IMR-90 (cell line): ENCODE measurements at regions not wholly inside any gene's neighbourhood (a gene's known extent, or its start where the extent isn't known, plus 50 kb on each side); places are given as distances from the start of the nearest gene placed in this dataset.

ENCODE experiments used
- ATAC-seq: fragments of 200-7000 bp; cut with Tn5 transposase; 2 replicates; pipeline ENCODE4 v1.9.1; 2020; ENCODE audit warnings: low read depth, mild to moderate bottlenecking, moderate library complexity
- BruUV-seq: library from RNA; stranded (reverse); fragments of 400-500 nt; replicated peaks from 2 replicates; lab custom pipeline; 2021; lab: Mats Ljungman, UMichigan
- CTCF ChIA-PET: fragments of 300-600 bp; formaldehyde crosslinking; extraction: SDS; loops from one replicate; lab custom pipeline; 2021; ENCODE audit warnings: antibody characterized with exemption; lab: Yijun Ruan, JAX
- POLR2A ChIA-PET: fragments of 300-600 bp; sonication (Branson Sonifier 250); formaldehyde crosslinking; loops from one replicate; lab custom pipeline; 2022; ENCODE audit warnings: antibody characterized with exemption; ENCODE audit not compliant: unreplicated experiment; lab: Charles Lee
- DNase-seq: peaks from one replicate; pipeline ENCODE4 v3.0.0; 2013
- H2AFZ ChIP-seq: replicated peaks from 2 replicates; pipeline ENCODE3; 2013; ENCODE audit warnings: low read length, mild to moderate bottlenecking; ENCODE audit not compliant: poor library complexity
- H2AK5ac ChIP-seq: 2 replicates; pipeline ENCODE4 v1.6.1; 2013; ENCODE audit warnings: low read depth, low read length, inconsistent platforms
- H2AK9ac ChIP-seq: replicated peaks from 2 replicates; pipeline ENCODE3; 2013; ENCODE audit warnings: mild to moderate bottlenecking, low read depth, low read length, moderate library complexity; ENCODE audit not compliant: poor library complexity
- H2BK120ac ChIP-seq: 2 replicates; pipeline ENCODE4 v1.6.1; 2013; ENCODE audit warnings: low read depth, low read length, inconsistent platforms
- H2BK15ac ChIP-seq: 3 replicates; pipeline ENCODE4 v1.6.1; 2013; ENCODE audit warnings: low read depth, low read length, inconsistent platforms
- H2BK20ac ChIP-seq: 2 replicates; pipeline ENCODE4 v1.6.1; 2013; ENCODE audit warnings: low read depth, mild to moderate bottlenecking, inconsistent platforms, low read length, moderate library complexity
- H2BK5ac ChIP-seq: 2 replicates; pipeline ENCODE4 v1.6.1; 2013; ENCODE audit warnings: mild to moderate bottlenecking, low read depth, low read length, inconsistent platforms; ENCODE audit not compliant: poor library complexity, severe bottlenecking
- H3K14ac ChIP-seq: replicated peaks from 2 replicates; pipeline ENCODE4 v1.6.1; 2013; ENCODE audit warnings: low read depth, low read length, inconsistent platforms
- H3K18ac ChIP-seq: 2 replicates; pipeline ENCODE4 v1.6.1; 2013; ENCODE audit warnings: low read depth, low read length, control low read depth
- H3K23ac ChIP-seq: 2 replicates; pipeline ENCODE4 v1.6.1; 2013; ENCODE audit warnings: low read depth, low read length, inconsistent platforms
- H3K27ac ChIP-seq: 2 replicates; pipeline ENCODE4 v1.5.1; 2013; ENCODE audit warnings: mild to moderate bottlenecking, control low read depth, low read length; ENCODE audit not compliant: insufficient read depth
- H3K27me3 ChIP-seq: 2 replicates; pipeline ENCODE4 v1.6.1; 2013; ENCODE audit warnings: low read length; ENCODE audit not compliant: control insufficient read depth, insufficient read depth
- H3K36me3 ChIP-seq: 2 replicates; pipeline ENCODE4 v1.6.1; 2013; ENCODE audit warnings: low read length, mixed read lengths; ENCODE audit not compliant: control insufficient read depth, insufficient read depth
- H3K4ac ChIP-seq: 2 replicates; pipeline ENCODE4 v1.6.1; 2013; ENCODE audit warnings: low read depth, low read length, inconsistent platforms
- H3K4me1 ChIP-seq: 2 replicates; pipeline ENCODE4 v1.6.1; 2013; ENCODE audit warnings: low read length, mixed read lengths; ENCODE audit not compliant: control insufficient read depth, insufficient read depth
- H3K4me2 ChIP-seq: 2 replicates; pipeline ENCODE4 v1.6.1; 2013; ENCODE audit warnings: low read depth, mild to moderate bottlenecking, control low read depth, low read length, moderate library complexity
- H3K4me3 ChIP-seq: 2 replicates; pipeline ENCODE4 v1.5.1; 2013; ENCODE audit warnings: low read depth, mild to moderate bottlenecking, control low read depth, low read length, moderate library complexity; ENCODE audit not compliant: insufficient read depth
- H3K56ac ChIP-seq: 2 replicates; pipeline ENCODE4 v1.6.1; 2013; ENCODE audit warnings: low read length, inconsistent platforms; ENCODE audit not compliant: insufficient read depth; ENCODE audit errors: extremely low read depth
- H3K79me1 ChIP-seq, 2 experiments: 2 replicates each; pipeline ENCODE4 v1.6.1; 2013; ENCODE audit warnings: low read length in 2 of 2, inconsistent platforms in 1 of 2, low read depth in 1 of 2
- H3K9ac ChIP-seq: 2 replicates; pipeline ENCODE4 v1.6.1; 2013; ENCODE audit warnings: low read depth, low read length, control low read depth
- H3K9me1 ChIP-seq: 2 replicates; pipeline ENCODE4 v1.6.1; 2013; ENCODE audit warnings: low read length, inconsistent platforms; ENCODE audit not compliant: insufficient read depth
- H3K9me3 ChIP-seq: 2 replicates; pipeline ENCODE4 v1.6.1; 2013; ENCODE audit warnings: low read length; ENCODE audit not compliant: control insufficient read depth, insufficient read depth
- H4K20me1 ChIP-seq: 2 replicates; pipeline ENCODE4 v1.6.1; 2013; ENCODE audit warnings: low read length, inconsistent platforms; ENCODE audit not compliant: insufficient read depth
- H4K5ac ChIP-seq: 2 replicates; pipeline ENCODE4 v1.6.1; 2013; ENCODE audit warnings: mild to moderate bottlenecking, low read depth, low read length, control low read depth
- H4K8ac ChIP-seq, 2 experiments: 2 replicates each; pipeline ENCODE4 v1.6.1; 2013; ENCODE audit warnings: low read depth in 2 of 2, low read length in 2 of 2, control low read depth in 1 of 2, inconsistent platforms in 1 of 2
- H4K91ac ChIP-seq: 2 replicates; pipeline ENCODE4 v1.6.1; 2013; ENCODE audit warnings: low read depth, low read length, inconsistent platforms; ENCODE audit not compliant: insufficient read depth
- BHLHE40 ChIP-seq: fragments of 150-350 bp; IDR thresholded peaks from 2 replicates; pipeline ENCODE4 v1.6.1; 2016; ENCODE audit warnings: mild to moderate bottlenecking, low read depth, low read length
- CEBPB ChIP-seq: IDR thresholded peaks from 2 replicates; pipeline ENCODE4 v1.6.1; 2012; ENCODE audit warnings: low read depth, low read length, improper control_type of control experiment
- CHD1 ChIP-seq: IDR thresholded peaks from 2 replicates; pipeline ENCODE4 v1.6.1; 2012; ENCODE audit warnings: low read depth, low read length, improper control_type of control experiment
- CTCF ChIP-seq: conservative IDR thresholded peaks from 2 replicates; pipeline ENCODE4 v1.5.1; 2012; ENCODE audit warnings: mild to moderate bottlenecking, low read depth, low read length, improper control_type of control experiment
- ELK1 ChIP-seq: fragments of 150-350 bp; IDR thresholded peaks from 2 replicates; pipeline ENCODE4 v1.6.1; 2016; ENCODE audit warnings: low read depth, mild to moderate bottlenecking, low read length, moderate library complexity, borderline replicate concordance
- MXI1 ChIP-seq: IDR thresholded peaks from 2 replicates; pipeline ENCODE4 v1.6.1; 2012; ENCODE audit warnings: low read depth, mild to moderate bottlenecking, low read length, moderate library complexity, borderline replicate concordance
- NFE2L2 ChIP-seq: fragments of 150-350 bp; IDR thresholded peaks from 2 replicates; pipeline ENCODE4 v1.6.1; 2016; ENCODE audit warnings: low read depth, mild to moderate bottlenecking, low read length
- POLR2A ChIP-seq: IDR thresholded peaks from 2 replicates; pipeline ENCODE4 v1.6.1; 2012; ENCODE audit warnings: mild to moderate bottlenecking, low read depth, low read length
- RAD21 ChIP-seq: IDR thresholded peaks from 2 replicates; pipeline ENCODE4 v1.6.1; 2012; ENCODE audit warnings: low read length, improper control_type of control experiment
- RCOR1 ChIP-seq: IDR thresholded peaks from 2 replicates; pipeline ENCODE4 v1.6.1; 2012; ENCODE audit warnings: mild to moderate bottlenecking, low read length, improper control_type of control experiment; ENCODE audit not compliant: insufficient replicate concordance
- RFX5 ChIP-seq: IDR thresholded peaks from 2 replicates; pipeline ENCODE4 v1.8.0; 2012; ENCODE audit warnings: low read depth, mild to moderate bottlenecking, low read length, moderate library complexity
- USF2 ChIP-seq: fragments of 150-350 bp; IDR thresholded peaks from 2 replicates; pipeline ENCODE4 v1.6.1; 2017; ENCODE audit warnings: mild to moderate bottlenecking, antibody characterized with exemption, low read length, low read depth
- WGBS, 2 experiments: methylation state at CpG; one replicate each; pipeline versions ENCODE4 v1.1.5 to v1.1.7; 2013; ENCODE audit warnings: missing lambda C conversion rate in 2 of 2; ENCODE audit not compliant: insufficient read length in 1 of 2; ENCODE audit errors: extremely low coverage in 2 of 2; 5-methylcytosine and 5-hydroxymethylcytosine counted together
- dilution Hi-C: fragments of 300-500 bp; cut with HindIII; formaldehyde crosslinking; loops from one replicate; pipeline ENCODE4 v1.14.3; 2018; ENCODE audit warnings: low sequenced_read_pairs; ENCODE audit not compliant: unreplicated experiment
- in situ Hi-C: fragments of 300-500 bp; cut with MboI; formaldehyde crosslinking; loops from 3 replicates; pipeline ENCODE4 v1.14.3; 2019; ENCODE audit warnings: low sequenced_read_pairs, inconsistent platforms, mixed read lengths
- intact Hi-C: fragments of 100-400 bp; cut with micrococcal nuclease; formaldehyde crosslinking; loops from 2 replicates; pipeline ENCODE4 v1.10.0; 2022

GRCh38 chr6:44717431-44717830, 329.9 kb downstream of the CDC5L start:
- ChIA-PET POLR2A (no interaction called here), CTCF (interaction anchor here (0.7 kb wide), 1 partner anchor 10 kb away, joined by 3 read pairs; no protein-coding TSS in a partner anchor)
- H2BK15ac ChIP-seq, result no peak overlapping the region
- H2BK5ac ChIP-seq, result no peak overlapping the region
- H3K9me1 ChIP-seq, result no peaks in the 10 kb centered on the region
- H3K4me1 ChIP-seq, result no peaks in the 10 kb centered on the region
- no peak overlapping the region for H3K27ac ChIP-seq
- no peaks in the 10 kb centered on the region for H3K36me3 ChIP-seq
- intact Hi-C loops, result no loop called here
- WGBS, 2 experiments, result 76% methylated on average over 2 of the region's 2 CpGs; no CpG with 5 or more reads in 1 of the 2 experiments
- DNase-seq (no peak), ATAC-seq (no peak)
- H3K4me3 ChIP-seq, result no peak overlapping the region
- no peak overlapping the region for H3K4me2 ChIP-seq
- no peak overlapping the region for H3K56ac ChIP-seq
- in situ Hi-C loops, result no loop called here
- no peaks in the 10 kb centered on the region for H4K20me1 ChIP-seq
- no TSS peak for BruUV-seq
- no peaks in the 10 kb centered on the region for H3K9me3 ChIP-seq
- no peak overlapping the region for H3K14ac ChIP-seq
- H4K8ac ChIP-seq, result no peak overlapping the region
- no peak overlapping the region for H3K23ac ChIP-seq
- no peak overlapping the region for H4K5ac ChIP-seq
- H2AK5ac ChIP-seq, result no peak overlapping the region
- no peak overlapping the region for H2BK120ac ChIP-seq
- dilution Hi-C loops, result no loop called here
- no peak overlapping the region for H2AFZ ChIP-seq
- no peaks in the 10 kb centered on the region for H3K79me1 ChIP-seq
- no peak overlapping the region for H2AK9ac ChIP-seq
- H3K18ac ChIP-seq, result no peak overlapping the region
- no peak for TF ChIP-seq RFX5
- TF ChIP-seq RCOR1, result no peak
- no peak for TF ChIP-seq RAD21
- TF ChIP-seq CEBPB, result no peak
- no peak for TF ChIP-seq USF2
- no peak for TF ChIP-seq POLR2A
- no peak for TF ChIP-seq CTCF
- TF ChIP-seq NFE2L2, result no peak
- no peak for TF ChIP-seq ELK1
- no peak for TF ChIP-seq BHLHE40
- TF ChIP-seq CHD1, result no peak
- no peak for TF ChIP-seq MXI1
- no peak overlapping the region for H4K91ac ChIP-seq
- H3K4ac ChIP-seq, result no peak overlapping the region
- H3K27me3 ChIP-seq, result peaks cover 63% of the 10 kb centered on the region
- no peak overlapping the region for H2BK20ac ChIP-seq
- H3K9ac ChIP-seq, result no peak overlapping the region
